ENCODE measurements at regions not wholly inside any gene's neighbourhood (a gene's known extent, or its start where the extent isn't known, plus 50 kb on each side); places are given as distances from the start of the nearest gene placed in this dataset.
"Not testable (repeated sequence)": the region's sequence is repeated elsewhere in the genome, so short reads cannot be mapped to it uniquely, and the experiment has no call there.

GRCh38 chr17:21513012-21513570 lies 136.9 kb downstream of the KCNJ12 start:
- Histone ChIP-seq H3K27ac (replicated peaks) (no peak overlapping the region), H3K27me3 (ENCODE audit: low read depth) (no peaks in the 10 kb centered on the region), H3K4me3 (peak overlapping the region; percentile 33), H3K4me1 (peaks cover 16% of the 10 kb centered on the region), H3K9me3 (replicated peaks) (no peaks in the 10 kb centered on the region), H3K36me3 (no peaks in the 10 kb centered on the region)
- intact Hi-C loops (cut with micrococcal nuclease), result loop anchor here (5.0 kb wide), 2 partner anchors 56 to 391 kb away; no protein-coding TSS in a partner anchor
- peak; percentile 77 for DNase-seq
- peak; percentile 84 for TF ChIP-seq CTCF (IDR thresholded peaks at IDR 0.05; ENCODE audit: borderline replicate concordance)

DNA sequence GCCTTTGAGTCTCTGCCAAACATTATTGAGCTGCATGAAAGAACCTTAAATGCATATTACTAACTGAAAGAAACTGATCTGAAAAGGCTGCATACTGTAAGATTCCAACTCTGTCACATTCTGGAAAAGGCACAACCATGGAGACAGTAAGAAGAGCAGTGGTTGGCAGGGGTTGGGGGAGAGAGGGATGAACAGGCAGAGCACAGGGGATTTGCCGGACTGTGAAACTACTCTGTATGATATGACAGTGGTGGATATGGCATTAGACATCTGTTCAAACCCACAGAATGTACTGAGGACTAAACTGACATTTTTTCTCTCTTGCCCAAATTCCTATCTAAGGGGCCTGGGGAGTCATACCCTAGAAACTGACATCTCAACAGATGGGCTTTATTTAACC lies 138.4 kb downstream of the KCNJ12 start:
- H3K9me3 ChIP-seq (replicated peaks); H3K27ac ChIP-seq (replicated peaks); H3K36me3 ChIP-seq; H3K27me3 ChIP-seq (ENCODE audit: low read depth); H3K4me3 ChIP-seq; DNase-seq: not testable (repeated sequence)
- intact Hi-C loops (cut with micrococcal nuclease), result loop anchor here (5.0 kb wide), 2 partner anchors 57 to 392 kb away; no protein-coding TSS in a partner anchor
- peaks cover 16% of the 10 kb centered on the region for H3K4me1 ChIP-seq

- TF ChIP-seq CTCF (IDR thresholded peaks at IDR 0.05; ENCODE audit: borderline replicate concordance), result no peak
- Histone ChIP-seq H3K4me1 (peaks cover 2% of the 10 kb centered on the region), H3K4me3 (no peak overlapping the region), H3K9me3 (replicated peaks) (no peaks in the 10 kb centered on the region), H3K36me3 (no peaks in the 10 kb centered on the region), H3K27me3 (ENCODE audit: low read depth) (no peaks in the 10 kb centered on the region), H3K27ac (replicated peaks) (no peak overlapping the region)
- no peak for DNase-seq
- intact Hi-C loops (cut with micrococcal nuclease), result no loop called here
Measured at GRCh38 chr17:21517538-21518293, 141.6 kb downstream of the KCNJ12 start.

GRCh38 chr17:21522755-21523336 lies 146.7 kb downstream of the KCNJ12 start:
- Histone ChIP-seq H3K4me3 (no peak overlapping the region), H3K27me3 (ENCODE audit: low read depth) (no peaks in the 10 kb centered on the region), H3K36me3 (no peaks in the 10 kb centered on the region), H3K27ac (replicated peaks) (no peak overlapping the region), H3K9me3 (replicated peaks) (no peaks in the 10 kb centered on the region), H3K4me1 (peaks cover 12% of the 10 kb centered on the region)
- DNase-seq, result no peak
- intact Hi-C loops (cut with micrococcal nuclease), result no loop called here
- no peak for TF ChIP-seq CTCF (IDR thresholded peaks at IDR 0.05; ENCODE audit: borderline replicate concordance)

GRCh38 chr17:21523497-21524210 lies 147.5 kb downstream of the KCNJ12 start:
- Histone ChIP-seq H3K27me3 (ENCODE audit: low read depth) (no peaks in the 10 kb centered on the region), H3K27ac (replicated peaks) (no peak overlapping the region), H3K36me3 (no peaks in the 10 kb centered on the region), H3K4me1 (peaks cover 18% of the 10 kb centered on the region), H3K4me3 (no peak overlapping the region), H3K9me3 (replicated peaks) (no peaks in the 10 kb centered on the region)
- intact Hi-C loops (cut with micrococcal nuclease), result no loop called here
- TF ChIP-seq CTCF (IDR thresholded peaks at IDR 0.05; ENCODE audit: borderline replicate concordance), result no peak
- DNase-seq, result no peak
